HG02678 (cell line): ENCODE measurements at regions not wholly inside any gene's neighbourhood (a gene's known extent, or its start where the extent isn't known, plus 50 kb on each side); places are given as distances from the start of the nearest gene placed in this dataset.
"Not testable (repeated sequence)": the region's sequence is repeated elsewhere in the genome, so short reads cannot be mapped to it uniquely, and the experiment has no call there.

Experiments used
- ATAC-seq: cut with Tn5 transposase; IDR thresholded peaks from one replicate; pipeline ENCODE4 v1.9.1; 2021; ENCODE audit warnings: mild to moderate bottlenecking, moderate library complexity; ENCODE audit not compliant: unreplicated experiment

DNA sequence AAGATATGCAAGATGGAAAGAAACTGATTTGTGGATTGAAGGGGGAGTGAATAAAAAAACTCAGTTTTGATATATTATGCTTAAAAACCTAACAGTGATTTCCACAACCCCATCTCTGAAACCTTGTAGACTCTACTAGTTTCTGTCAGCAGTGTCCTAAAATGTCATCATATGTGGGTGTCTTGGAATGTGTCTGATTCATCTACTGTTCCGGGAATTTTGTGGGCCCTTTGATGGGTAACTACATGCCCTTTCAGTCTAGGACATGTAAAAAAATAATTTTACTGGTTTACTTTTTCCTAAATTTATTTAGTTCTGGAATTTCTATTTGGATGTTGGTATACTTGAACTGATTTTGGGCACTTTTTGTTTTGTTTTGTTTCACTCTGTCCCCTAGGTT lies 118.9 kb upstream of the NMUR2 start:
- ATAC-seq = no peak

- ATAC-seq = peak; percentile 64
These were observed 122.4 kb upstream of the NMUR2 start for GRCh38 chr5:152527358-152528052.

DNA sequence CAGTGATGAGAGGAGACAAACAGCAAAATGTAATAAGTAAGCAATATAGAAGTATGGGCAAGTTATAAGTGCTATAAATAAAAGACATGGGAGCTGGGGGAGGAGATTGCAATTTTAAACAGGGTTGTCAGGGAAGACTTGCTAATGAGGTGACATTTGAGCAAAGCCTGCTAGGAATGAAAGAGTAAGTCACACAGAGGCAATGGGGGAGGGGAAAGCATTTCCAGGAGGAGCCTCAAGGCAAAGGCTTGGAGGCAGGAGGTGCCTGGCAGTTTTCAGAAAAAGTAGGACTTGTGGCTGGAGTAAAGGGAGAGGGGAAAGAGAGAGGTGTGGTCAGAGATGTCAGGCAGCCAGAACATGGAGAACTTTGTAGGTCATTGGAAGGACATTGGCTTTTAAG lies 124.4 kb upstream of the NMUR2 start:
- ATAC-seq = no peak

GRCh38 chr5:152532714-152533113 lies 127.6 kb upstream of the NMUR2 start:
- peak; percentile 47 for ATAC-seq

DNA sequence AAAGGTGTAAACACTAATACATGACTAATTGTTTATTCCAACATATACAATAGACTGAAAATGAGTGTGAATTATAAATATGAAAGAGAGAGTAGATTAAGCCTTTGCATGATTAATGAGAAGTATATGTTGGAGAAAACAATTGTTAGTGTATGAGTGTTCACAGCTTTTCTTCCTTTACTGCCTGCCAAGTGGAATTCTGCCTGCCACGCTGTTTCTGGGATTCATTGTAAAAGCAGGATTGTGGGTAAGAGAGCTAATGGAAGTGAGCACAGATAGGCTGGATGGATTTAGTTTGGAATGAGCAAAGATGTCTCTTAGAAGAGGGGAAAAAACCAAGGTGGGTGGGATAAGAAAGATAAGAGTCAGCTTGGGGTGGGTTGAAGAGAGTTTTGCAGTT lies 129.6 kb upstream of the NMUR2 start:
- no peak for ATAC-seq

DNA sequence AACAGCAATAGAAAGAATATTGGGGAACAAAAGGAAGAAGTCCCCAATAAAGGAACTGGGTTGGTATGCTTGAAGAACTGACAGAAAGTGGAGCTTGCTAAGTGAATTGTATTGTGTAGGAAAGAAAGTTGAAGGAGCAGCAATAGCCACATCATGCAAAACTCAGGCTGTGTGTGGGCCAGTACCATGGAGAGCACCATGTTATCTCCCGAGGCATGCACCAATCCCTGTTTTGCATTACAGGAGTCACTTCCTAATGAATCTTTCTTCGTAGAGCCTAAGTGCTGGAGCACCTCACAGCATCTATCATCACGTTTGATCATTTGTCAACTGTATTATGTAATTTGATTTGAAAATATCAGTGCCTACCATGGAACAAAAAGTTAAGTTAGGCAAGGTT lies 137.7 kb upstream of the NMUR2 start:
- no peak for ATAC-seq

DNA sequence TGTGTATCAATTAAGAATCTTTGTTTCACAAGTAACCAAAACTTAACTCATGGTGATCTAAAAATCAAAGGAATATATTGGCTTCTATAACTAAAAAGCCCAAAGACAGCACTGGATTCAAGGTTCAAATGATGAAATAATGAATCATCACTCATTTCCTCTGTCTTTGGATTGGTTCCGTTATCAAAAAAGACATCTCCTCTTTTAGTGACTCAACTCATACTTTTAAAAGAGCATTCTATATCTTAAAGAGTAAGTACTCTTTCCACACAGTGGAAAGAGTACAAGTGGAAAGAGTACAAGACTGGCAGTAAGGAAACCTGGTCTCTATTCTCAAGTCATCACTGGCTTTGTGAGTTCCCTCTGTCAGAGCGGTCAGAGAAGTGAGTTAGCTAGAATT lies 141.4 kb upstream of the NMUR2 start:
- no peak for ATAC-seq

- no peak for ATAC-seq
These were observed 142.1 kb upstream of the NMUR2 start for GRCh38 chr5:152547202-152547601.

- ATAC-seq = no peak
These were observed 144.6 kb upstream of the NMUR2 start for GRCh38 chr5:152549709-152550108.

DNA sequence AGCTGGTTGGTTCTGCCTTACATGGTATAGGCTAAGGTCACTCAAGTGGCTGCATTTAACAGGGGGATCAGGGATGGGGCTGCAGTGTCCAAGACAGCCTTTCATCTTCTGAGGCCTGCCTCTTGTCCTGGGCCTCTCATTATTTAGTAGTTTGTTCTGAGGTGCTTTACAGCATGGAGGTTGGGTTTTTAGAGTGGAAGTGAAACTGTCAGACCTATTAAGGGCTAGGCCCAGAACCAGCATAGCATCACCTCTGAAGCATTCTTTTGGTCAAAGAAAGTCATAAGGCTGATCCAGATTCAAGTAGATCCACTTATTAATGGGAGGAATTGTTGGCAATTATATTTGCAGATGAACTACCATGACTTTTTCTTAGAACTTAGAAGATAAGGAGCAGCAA lies 146.0 kb upstream of the NMUR2 start:
- ATAC-seq = no peak

DNA sequence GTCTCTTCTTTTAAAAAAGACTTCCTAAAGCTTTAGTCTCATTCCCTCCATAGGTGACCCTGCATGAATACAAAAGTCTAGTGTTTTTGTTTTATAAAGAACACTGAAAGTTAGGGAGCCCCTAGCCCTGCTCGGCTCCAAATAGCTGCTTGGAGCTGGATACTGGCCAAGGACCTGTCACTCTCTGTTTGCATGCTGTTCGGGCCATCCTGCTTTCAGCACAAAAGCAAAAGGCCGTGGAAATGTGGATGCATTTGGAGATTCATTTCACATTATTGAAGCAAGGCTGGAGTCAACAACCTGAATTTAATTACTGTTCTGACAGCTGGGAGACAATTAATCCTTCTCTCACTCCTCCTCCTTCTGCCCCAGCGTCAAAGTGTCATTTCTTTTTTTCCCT lies 151.7 kb upstream of the NMUR2 start:
- ATAC-seq = no peak

- ATAC-seq = peak; percentile 80
These were observed 155.5 kb upstream of the NMUR2 start for GRCh38 chr5:152560512-152561137.

- ATAC-seq = no peak
These were observed 162.9 kb upstream of the NMUR2 start for GRCh38 chr5:152568016-152568415.

- no peak for ATAC-seq
These were observed 167.7 kb upstream of the NMUR2 start for GRCh38 chr5:152572812-152573211.

DNA sequence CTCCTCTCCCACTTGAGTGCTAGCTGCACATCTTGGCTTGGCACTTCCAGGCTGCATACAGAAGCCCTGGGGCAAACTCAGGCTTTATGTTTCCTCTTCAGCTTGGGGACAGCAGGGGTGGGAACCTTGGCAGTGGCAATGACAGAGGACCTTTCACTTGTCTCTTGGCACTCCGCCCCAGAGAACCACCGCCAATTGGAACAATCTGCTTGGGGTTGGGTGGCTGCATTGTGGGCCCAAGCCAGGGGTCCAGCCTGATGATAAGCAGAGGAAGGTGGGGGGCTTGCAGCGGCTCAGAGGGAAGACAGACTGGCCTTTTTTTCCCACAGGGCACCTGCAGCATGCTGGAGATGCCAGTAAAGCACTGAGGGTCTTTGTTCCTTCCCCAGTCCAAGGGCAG lies 179.0 kb upstream of the NMUR2 start:
- ATAC-seq = no peak

GRCh38 chr5:152592416-152592815 lies 187.3 kb upstream of the NMUR2 start:
- no peak for ATAC-seq

DNA sequence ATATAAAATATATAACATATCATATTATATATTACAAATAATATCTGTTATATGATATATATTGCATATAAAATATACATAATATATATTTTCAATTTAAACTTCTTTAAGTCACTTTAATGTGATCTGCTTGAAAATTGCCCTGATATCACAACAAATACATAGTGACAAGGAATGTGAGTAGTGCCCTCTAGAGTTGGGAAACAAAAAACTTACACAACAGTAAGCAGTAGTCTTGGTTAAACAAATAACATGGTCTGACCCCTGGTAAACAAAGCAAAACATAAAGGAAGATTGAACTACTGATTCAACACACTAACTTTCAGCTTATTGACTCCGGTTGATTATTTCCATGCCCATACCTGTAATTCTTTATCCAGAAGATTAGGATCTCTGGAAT lies 188.3 kb upstream of the NMUR2 start:
- ATAC-seq = no peak

- no peak for ATAC-seq
These were observed 190.3 kb upstream of the NMUR2 start for GRCh38 chr5:152595405-152595804.

GRCh38 chr5:152599096-152599495 lies 194.0 kb upstream of the NMUR2 start:
- ATAC-seq = no peak

- ATAC-seq = no peak
These were observed 197.0 kb upstream of the NMUR2 start for GRCh38 chr5:152601806-152602732.

DNA sequence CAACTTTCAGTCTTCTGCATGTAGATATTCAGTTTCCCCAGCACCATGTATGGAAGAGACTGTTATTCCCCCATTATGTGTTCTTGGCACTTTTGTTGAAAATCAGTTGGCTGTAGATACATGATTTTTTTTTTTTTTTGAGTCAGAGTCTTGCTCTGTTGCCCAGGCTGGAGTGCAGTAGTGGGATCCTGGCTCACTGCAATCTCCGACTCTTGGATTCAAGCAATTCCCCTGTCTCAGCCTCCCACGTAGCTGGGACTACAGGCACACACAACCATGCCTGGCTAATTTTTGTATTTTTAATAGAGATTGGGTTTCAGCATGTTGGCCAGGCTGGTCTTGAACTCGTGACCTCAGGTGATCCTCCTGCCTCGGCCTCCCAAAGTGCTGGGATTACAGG lies 201.0 kb upstream of the NMUR2 start:
- ATAC-seq = not testable (repeated sequence)
